ENCODE measurements at regions not wholly inside any gene's neighbourhood (a gene's known extent, or its start where the extent isn't known, plus 50 kb on each side); places are given as distances from the start of the nearest gene placed in this dataset.

DNA sequence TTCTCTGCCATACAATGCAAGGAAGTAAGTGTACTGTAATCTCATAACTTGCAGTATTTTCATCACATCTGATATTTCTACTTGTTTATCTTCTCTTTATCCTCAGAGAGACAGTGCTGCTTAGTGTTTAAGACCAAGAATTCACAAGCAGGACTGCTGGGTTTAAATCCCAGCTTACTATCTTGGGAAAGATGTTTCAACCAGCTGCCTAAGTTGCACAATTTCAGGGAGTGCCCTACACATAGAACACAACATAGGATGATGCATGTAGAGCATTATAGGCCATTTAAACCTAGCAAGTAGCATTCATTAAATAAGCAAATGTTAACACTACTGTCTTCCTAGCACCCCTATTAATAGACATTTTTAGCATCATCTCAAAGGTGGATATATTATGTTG, 205.2 kb upstream of the CEP162 start:
- TF ChIP-seq EP300 (IDR thresholded peaks at IDR 0.05) (no peak), POLR2AphosphoS5 (IDR thresholded peaks at IDR 0.05) (no peak), CTCF (IDR thresholded peaks at IDR 0.05) (no peak), POLR2A (IDR thresholded peaks at IDR 0.05) (no peak)
- H3K9me3 ChIP-seq: no peaks in the 10 kb centered on the region
- no peak for ATAC-seq
- no peaks in the 10 kb centered on the region for H3K4me1 ChIP-seq
- H3K36me3 ChIP-seq: no peaks in the 10 kb centered on the region
- peaks cover 13% of the 10 kb centered on the region for H3K27me3 ChIP-seq
- H3K4me3 ChIP-seq: no peak overlapping the region
- no peak overlapping the region for H3K27ac ChIP-seq

DNA sequence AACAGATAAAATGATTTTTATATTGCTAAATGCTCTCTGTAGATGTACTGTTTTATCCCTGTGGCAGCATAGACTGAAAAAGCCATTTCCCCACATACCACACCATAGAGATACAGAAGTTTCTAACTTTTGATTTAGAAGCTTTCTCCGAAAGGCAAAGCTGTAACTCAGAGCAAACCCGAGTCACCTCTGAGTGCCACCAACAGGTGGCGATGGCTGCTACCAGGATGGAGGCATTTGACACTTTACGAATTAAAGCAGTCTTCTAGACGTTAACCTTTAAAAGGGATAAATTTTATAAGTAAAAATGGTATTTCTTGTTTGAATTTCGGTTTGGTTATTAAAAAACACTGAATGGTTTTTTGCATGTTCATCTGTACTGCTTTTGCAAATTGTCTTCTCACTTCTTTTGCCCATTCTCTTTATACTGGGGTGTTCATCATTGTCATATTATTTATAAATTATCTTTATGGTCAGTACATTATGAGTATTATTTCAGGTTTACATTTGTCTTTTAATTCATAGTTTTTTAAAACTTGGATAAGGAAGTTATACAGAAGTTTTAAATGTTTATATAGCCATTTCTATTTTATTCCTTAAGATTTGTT, 201.0 kb upstream of the CEP162 start:
- no peak overlapping the region for H3K4me3 ChIP-seq
- ATAC-seq: no peak
- no peaks in the 10 kb centered on the region for H3K4me1 ChIP-seq
- H3K9me3 ChIP-seq: no peaks in the 10 kb centered on the region
- H3K36me3 ChIP-seq: no peaks in the 10 kb centered on the region
- 7 to 10% methylated on average over 6 of the region's 6 CpGs for WGBS, 2 donors (ENCODE audit: low coverage in 1 of 2)
- no peak overlapping the region for H3K27ac ChIP-seq
- H3K27me3 ChIP-seq: peaks cover 47% of the 10 kb centered on the region
- TF ChIP-seq POLR2A (IDR thresholded peaks at IDR 0.05) (no peak), CTCF (IDR thresholded peaks at IDR 0.05) (peak; percentile 37 to 71 (median 51)), POLR2AphosphoS5 (IDR thresholded peaks at IDR 0.05) (no peak), EP300 (IDR thresholded peaks at IDR 0.05) (no peak)

GRCh38 chr6:84425971-84426705, 198.7 kb upstream of the CEP162 start:
- ATAC-seq: no peak
- H3K27ac ChIP-seq: no peak overlapping the region
- H3K4me3 ChIP-seq: no peak overlapping the region

GRCh38 chr6:84424956-84425355, 197.5 kb upstream of the CEP162 start:
- TF ChIP-seq POLR2A (IDR thresholded peaks at IDR 0.05): no peak
- TF ChIP-seq EP300 (IDR thresholded peaks at IDR 0.05): no peak
- no peak for TF ChIP-seq CTCF (IDR thresholded peaks at IDR 0.05)
- TF ChIP-seq POLR2AphosphoS5 (IDR thresholded peaks at IDR 0.05): no peak
- no peak for ATAC-seq
- H3K27ac ChIP-seq: no peak overlapping the region
- no peak overlapping the region for H3K4me3 ChIP-seq
- H3K36me3 ChIP-seq: no peaks in the 10 kb centered on the region
- 24 to 33% methylated on average over 4 of the region's 4 CpGs for WGBS, 2 donors (ENCODE audit: low coverage in 1 of 2)
- peaks cover 62% of the 10 kb centered on the region for H3K27me3 ChIP-seq
- H3K9me3 ChIP-seq: no peaks in the 10 kb centered on the region
- H3K4me1 ChIP-seq: no peaks in the 10 kb centered on the region

More at GRCh38 chr6:84425971-84426705, 198.7 kb upstream of the CEP162 start:
- H3K27me3 ChIP-seq: peaks cover 68% of the 10 kb centered on the region
- no peaks in the 10 kb centered on the region for H3K4me1 ChIP-seq
- TF ChIP-seq CTCF (IDR thresholded peaks at IDR 0.05) (no peak), EP300 (IDR thresholded peaks at IDR 0.05) (no peak), POLR2A (IDR thresholded peaks at IDR 0.05) (no peak), POLR2AphosphoS5 (IDR thresholded peaks at IDR 0.05) (no peak)
- no peaks in the 10 kb centered on the region for H3K9me3 ChIP-seq
- H3K36me3 ChIP-seq: no peaks in the 10 kb centered on the region
- 78 to 90% methylated on average over 4 to 5 of the region's 5 CpGs for WGBS, 2 donors (ENCODE audit: low coverage in 1 of 2)

All from gastroesophageal sphincter (tissue), 4 donors.